Hematopoietic multipotent progenitor cell treated with erythropoietin and hydrocortisone succinate and interleukin-3 and kit ligand, for 4 days (in vitro differentiated cells): ENCODE measurements at regions not wholly inside any gene's neighbourhood (a gene's known extent, or its start where the extent isn't known, plus 50 kb on each side); places are given as distances from the start of the nearest gene placed in this dataset.

ENCODE experiments used
- DNase-seq: peaks from one replicate; pipeline ENCODE4 v3.0.0-alpha.2; 2015

- no peak for DNase-seq
Observed at GRCh38 chr4:183563874-183564273, 59.0 kb downstream of the ING2 start.

GRCh38 chr4:183571350-183571941 is 66.6 kb downstream of the ING2 start:
- no peak for DNase-seq

- DNase-seq, result no peak
Observed at GRCh38 chr4:183576701-183577404, 72.0 kb downstream of the ING2 start.

- DNase-seq, result peak; percentile 55
Observed at GRCh38 chr4:183580370-183580769, 75.5 kb downstream of the ING2 start.

- no peak for DNase-seq
Observed at GRCh38 chr4:183580849-183581248, 76.0 kb downstream of the ING2 start.

GRCh38 chr4:183586824-183587223 is 72.2 kb downstream of the RWDD4 start:
- DNase-seq, result no peak

GRCh38 chr4:183588169-183588675 is 70.8 kb downstream of the RWDD4 start:
- DNase-seq, result no peak

GRCh38 chr4:183588691-183589090 is 70.3 kb downstream of the RWDD4 start:
- no peak for DNase-seq

- no peak for DNase-seq
Observed at GRCh38 chr4:183589461-183590099, 69.4 kb downstream of the RWDD4 start.
